Testis (tissue), 2 donors: ENCODE measurements at regions not wholly inside any gene's neighbourhood (a gene's known extent, or its start where the extent isn't known, plus 50 kb on each side); places are given as distances from the start of the nearest gene placed in this dataset.

Experiments used
- CTCF ChIP-seq, 3 experiments: fragments of 450-650 bp in 2 of 3; fragments of 200-600 bp in 1 of 3; sonication (generic) in 1 of 3; IDR thresholded peaks; one replicate each; pipeline ENCODE4 v1.5.1; 2016 to 2019; ENCODE audit warnings: antibody characterized with exemption in 3 of 3, mild to moderate bottlenecking in 2 of 3, moderate library complexity in 1 of 3
- POLR2A ChIP-seq: fragments of 450-650 bp; IDR thresholded peaks from one replicate; pipeline ENCODE4 v1.6.1; 2017; ENCODE audit warnings: antibody characterized with exemption, mild to moderate bottlenecking, moderate library complexity

- TF ChIP-seq CTCF (IDR thresholded peaks at IDR 0.05) (no peak), POLR2A (no peak)
Observed at GRCh38 chr13:86681223-86681622, 882.0 kb upstream of the SLITRK6 start.
